GM12892 (cell line): ENCODE measurements at regions not wholly inside any gene's neighbourhood (a gene's known extent, or its start where the extent isn't known, plus 50 kb on each side); places are given as distances from the start of the nearest gene placed in this dataset.

ENCODE experiments used
- POLR2A ChIP-seq: IDR thresholded peaks from 2 replicates; pipeline ENCODE4 v1.6.1; 2011; ENCODE audit warnings: low read depth, low read length, control low read depth
- POLR2AphosphoS5 ChIP-seq: IDR thresholded peaks from 2 replicates; pipeline ENCODE4 v1.6.1; 2011; ENCODE audit warnings: low read depth, low read length, control low read depth
- TAF1 ChIP-seq: IDR thresholded peaks from 2 replicates; pipeline ENCODE4 v1.6.1; 2011; ENCODE audit warnings: low read depth, mild to moderate bottlenecking, control low read depth, low read length, borderline replicate concordance

GRCh38 chr1:192008281-192008825 is 149.9 kb upstream of the RGS18 start:
- TF ChIP-seq POLR2A (no peak), POLR2AphosphoS5 (no peak), TAF1 (no peak)
